GM21390 (cell line): ENCODE measurements at regions not wholly inside any gene's neighbourhood (a gene's known extent, or its start where the extent isn't known, plus 50 kb on each side); places are given as distances from the start of the nearest gene placed in this dataset.

ENCODE experiments used
- ATAC-seq: cut with Tn5 transposase; IDR thresholded peaks from one replicate; pipeline ENCODE4 v1.9.1; 2021; ENCODE audit not compliant: unreplicated experiment

DNA sequence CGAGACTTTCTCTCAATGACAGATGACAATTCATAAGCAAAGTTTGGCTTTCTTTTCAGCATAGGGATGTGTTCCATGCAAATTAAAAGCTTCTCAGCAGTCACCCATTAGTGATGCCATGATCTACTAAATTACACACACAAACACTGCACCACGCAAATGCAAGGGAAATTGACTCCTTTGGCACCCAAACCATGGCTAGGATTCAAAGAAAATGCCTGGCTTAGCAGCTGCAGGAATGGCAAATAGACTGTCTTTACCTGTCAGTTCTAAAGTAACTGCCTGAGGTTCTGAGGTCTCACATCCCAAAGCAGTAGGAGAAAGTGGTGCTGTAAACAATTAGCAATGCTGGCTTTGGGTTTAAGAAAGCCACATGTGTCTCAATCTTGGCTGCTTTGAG lies 108.6 kb upstream of the ATP10B start:
- ATAC-seq, result no peak

DNA sequence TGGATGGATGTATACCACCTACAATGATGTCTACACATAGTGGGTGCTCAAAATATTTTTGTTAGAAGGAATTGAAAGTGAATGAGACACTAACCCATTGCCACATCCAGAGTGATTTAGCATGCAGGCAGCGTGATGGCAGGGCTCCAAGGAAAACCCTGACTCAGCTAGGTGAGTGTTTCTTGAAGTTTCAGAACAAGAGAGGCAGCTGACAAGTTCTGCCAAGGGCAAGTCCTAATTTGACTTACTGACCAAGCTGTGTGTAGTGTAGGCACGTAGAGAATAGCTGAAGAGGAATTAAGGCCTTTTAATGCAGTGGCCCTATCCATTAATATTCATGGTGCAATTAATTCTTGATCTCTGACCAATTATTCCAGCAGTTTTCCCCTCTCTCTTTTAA lies 107.8 kb upstream of the ATP10B start:
- ATAC-seq, result peak; percentile 52

DNA sequence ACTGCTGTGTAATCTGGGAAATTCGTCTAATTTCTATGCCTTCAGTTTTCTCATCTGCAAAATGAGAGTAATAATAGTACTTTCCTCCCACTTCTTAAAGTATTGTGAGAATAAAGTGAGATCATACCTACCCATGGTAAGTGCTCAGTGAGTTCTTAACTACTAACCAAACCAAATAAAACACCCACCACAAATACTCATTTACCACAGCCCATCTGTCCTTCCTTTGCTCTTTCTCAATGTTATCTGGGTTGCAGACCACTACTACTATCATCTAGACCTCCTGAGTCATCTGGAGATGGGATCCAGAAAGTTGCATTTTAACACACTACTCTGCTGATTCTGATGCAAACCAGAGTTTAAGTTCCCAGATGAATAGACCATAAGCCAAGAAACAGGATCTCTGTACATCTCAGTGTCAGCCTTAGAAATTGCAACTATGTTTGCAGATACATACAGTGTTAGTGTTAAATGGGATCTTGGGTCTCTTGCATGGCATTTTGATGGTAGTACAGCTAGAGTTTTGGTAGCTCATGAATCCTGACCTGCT lies 105.4 kb upstream of the ATP10B start:
- ATAC-seq, result peak; percentile 43

DNA sequence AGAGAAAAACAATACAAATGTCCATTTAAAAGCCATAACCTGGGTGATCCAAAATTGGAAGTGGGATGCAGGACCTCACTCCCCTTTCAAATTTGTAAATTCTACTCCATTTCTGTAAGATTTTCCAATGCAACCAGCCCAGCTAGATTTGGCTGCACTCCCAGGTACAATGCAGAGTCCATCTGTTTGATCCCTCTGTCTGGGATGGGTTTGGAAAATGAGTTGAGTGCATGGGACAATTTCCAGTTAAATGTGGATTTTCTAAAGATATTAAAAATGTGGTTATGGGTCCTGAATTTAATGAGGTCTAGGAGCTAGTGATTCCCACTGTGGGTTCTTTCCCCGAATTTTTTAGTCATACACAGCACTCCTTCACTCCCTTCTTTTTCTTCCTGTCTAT lies 104.0 kb upstream of the ATP10B start:
- no peak for ATAC-seq

DNA sequence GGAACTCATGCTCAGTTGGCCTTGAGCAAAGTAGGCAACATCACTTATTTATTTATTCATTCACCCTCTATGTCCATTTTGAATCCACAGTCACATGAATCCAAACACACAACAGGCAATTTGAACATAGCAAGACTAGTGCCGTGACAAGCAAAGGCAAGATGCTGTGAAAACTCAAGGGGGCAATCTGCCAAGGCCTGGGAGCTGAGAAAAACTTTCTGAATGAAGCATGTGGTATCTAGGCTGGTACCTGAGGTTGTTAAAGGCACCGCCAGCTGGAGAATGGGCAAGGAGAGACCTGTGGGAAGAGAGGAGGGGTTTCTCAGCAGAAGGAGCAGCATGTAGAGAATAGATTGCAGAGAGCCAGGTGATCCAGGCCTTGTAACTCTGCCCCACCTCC lies 98.3 kb upstream of the ATP10B start:
- ATAC-seq, result no peak

DNA sequence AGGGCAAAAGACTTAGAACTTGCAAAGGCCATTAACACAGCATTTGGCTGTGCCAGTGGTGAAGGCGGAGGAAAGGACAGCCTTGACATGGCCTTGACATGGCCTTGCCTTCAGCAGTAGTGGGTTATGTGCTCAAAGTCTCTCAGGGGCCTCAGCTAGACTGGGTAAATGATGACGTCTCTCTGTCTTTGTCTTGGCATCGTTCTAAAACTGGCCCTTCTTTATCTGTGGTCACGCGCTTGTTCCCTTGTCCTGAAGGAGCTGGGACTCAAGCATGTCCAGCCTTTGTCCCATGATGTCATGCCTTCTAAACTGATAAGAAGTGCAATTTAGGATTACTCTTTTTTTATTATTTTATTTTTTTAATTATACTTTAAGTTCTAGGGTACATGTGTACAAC lies 88.7 kb upstream of the ATP10B start:
- no peak for ATAC-seq

DNA sequence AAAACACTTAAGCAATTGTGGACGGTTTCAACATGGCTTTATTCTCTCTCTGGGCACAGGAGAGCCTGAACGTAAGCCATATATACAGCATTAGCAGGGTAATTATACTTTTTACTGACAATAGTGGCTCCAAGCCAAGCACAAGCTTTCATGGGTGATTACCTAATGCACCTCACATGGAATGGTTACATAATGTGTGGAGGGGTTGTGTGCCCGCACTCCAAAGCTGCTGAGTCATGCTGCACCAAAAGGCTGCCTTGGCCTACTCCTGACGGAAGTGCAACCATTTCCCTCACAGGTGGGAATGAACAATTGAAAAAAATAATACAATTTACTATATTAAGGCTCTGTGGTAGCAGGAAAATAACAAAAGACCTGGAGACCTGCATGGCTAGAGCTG lies 86.5 kb upstream of the ATP10B start:
- no peak for ATAC-seq

DNA sequence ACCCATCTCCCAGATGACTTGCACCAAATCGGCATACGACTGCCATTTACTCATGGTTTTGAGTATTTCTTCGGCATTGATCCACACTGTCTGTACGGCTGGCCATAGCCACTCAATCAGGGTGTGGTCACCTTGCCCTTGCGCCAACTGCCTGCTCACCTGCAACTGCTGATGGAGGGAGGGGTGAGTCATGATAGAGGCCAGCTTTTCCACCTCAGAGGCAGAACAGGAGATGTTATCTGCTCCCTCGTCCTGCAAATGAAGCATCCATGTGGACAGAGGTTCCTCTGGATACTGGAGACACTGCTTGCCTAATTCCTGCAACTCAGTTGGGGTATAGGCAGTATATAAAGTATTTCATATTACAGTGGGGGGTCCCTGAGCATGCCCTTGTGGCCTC lies 85.6 kb upstream of the ATP10B start:
- no peak for ATAC-seq

DNA sequence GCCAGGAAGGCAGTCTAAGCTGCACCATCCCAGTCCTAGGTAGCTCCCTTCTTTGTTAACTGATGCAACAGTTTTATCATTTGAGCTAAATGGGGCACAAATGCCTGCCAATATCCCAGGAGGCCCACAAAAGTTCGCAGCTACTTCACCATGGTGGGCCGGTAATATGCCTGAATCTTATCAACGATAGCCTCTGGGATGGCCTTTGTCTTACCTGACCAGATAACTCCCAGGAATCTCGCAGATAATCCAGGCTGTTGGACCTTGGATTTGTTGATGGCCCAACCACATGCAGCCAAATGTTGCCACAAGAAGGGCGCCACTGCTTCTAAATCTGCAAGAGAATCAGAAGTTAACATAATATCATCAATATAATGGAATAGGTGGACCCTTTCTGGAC lies 83.8 kb upstream of the ATP10B start:
- no peak for ATAC-seq

DNA sequence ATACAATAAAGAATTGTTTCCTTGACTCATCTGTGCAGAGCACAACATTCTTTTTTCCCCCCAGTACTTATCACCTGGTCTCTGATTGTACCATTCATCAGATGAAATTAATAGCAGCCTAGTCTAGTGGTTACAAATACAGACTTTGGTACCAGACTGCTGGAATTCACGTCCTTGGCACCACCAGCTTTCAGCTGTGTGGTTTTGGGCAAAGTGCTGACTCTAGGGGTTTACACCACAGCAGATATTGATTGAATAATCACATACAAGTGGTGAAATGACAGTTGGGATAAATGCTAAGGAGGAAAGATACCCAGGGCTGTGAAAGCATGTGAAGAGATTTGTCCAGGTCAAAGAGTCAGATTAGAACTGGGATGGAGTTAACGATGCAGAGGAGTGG lies 79.3 kb upstream of the ATP10B start:
- ATAC-seq, result no peak

DNA sequence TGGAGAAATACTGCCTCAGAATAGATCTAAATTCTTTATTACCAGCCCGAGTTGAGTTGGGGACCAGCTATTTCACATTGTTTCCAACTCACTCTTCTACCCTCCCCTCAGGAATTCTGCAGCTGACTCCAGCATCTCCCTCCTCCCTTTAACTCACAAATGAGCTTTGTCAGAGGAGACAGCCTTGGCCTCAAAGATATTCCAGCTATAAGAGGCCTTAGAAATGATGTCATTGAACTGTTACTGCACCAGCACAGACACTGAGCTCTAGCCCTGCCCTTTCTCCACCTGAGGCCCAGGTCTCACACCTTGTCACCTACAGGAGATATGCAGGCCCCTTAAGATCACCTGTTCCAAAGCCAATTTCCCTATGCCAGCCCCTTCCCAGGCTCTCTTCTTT lies 78.4 kb upstream of the ATP10B start:
- no peak for ATAC-seq

DNA sequence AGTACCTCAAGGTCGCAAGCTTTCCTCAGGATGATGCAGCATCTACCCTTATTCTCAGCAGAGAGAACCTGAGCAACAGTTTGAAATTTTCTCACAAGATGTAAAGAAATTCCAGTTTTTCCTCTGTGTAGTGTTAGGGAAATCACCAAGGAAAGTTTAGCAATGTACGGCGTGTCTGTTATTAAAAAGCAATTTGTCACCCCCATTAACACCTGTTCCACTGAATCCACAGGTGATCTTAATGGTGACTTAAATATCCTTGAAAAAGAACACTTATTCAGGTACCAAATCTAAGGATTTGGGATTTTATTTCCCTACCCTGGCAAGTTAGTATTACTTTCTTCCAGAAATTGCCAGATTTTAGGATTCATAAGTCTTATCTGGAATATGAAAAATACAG lies 77.9 kb upstream of the ATP10B start:
- no peak for ATAC-seq

DNA sequence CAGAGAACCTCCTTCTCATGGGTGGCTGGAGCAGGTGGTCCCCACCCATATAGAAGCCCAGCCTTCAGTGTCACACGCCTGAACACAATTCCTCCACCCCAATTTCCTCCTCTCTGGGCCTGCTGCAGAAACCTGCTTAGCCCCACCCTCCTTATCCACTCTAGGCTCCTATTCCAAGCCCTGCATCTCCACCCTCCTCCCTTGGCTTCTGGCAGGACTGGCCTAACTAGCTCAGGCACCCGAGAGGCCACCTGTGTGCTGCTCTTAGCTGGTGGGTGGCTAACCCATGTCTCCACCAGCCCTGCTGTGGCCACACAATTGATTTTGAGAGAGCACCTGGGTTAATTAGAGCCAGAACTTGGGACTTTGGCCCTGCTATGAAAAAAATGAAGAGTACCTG lies 77.3 kb upstream of the ATP10B start:
- ATAC-seq, result no peak

DNA sequence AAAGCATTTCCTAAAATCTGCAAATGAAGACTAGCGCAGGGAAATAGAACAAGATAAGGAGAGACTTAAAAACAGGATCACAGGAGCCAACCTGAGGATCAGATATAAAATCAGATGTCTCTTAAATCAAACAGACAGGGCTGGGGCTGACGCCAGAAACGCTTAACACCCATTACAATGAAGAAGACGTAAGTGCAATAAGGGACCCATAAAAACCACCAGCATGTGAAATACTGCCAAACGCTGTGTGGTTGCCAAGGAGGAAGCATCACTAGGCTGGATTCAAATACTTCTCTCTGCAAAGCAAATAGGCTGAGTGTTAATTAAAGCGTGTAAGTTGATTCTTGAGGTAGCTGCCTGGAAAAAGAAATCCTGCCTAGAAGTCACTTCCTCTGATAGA lies 74.4 kb upstream of the ATP10B start:
- no peak for ATAC-seq

DNA sequence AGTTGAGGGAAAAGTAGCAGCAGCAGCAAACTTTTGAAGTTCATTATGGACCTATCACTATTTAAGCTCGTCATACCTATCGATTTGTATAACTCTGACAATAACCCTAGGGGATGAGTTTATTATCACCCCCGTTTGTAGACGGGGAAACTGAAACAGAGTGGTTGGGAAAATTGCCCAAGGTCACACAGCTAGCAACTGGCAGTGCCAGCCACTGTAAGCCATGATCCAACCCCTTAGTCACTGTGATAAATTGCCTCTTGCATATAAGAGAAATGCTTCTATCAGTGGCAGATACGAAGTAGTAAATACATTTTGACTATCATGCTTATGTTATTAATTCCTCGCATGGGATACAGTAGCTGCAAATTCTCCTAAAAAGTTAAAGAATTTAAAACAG lies 73.3 kb upstream of the ATP10B start:
- ATAC-seq, result no peak

DNA sequence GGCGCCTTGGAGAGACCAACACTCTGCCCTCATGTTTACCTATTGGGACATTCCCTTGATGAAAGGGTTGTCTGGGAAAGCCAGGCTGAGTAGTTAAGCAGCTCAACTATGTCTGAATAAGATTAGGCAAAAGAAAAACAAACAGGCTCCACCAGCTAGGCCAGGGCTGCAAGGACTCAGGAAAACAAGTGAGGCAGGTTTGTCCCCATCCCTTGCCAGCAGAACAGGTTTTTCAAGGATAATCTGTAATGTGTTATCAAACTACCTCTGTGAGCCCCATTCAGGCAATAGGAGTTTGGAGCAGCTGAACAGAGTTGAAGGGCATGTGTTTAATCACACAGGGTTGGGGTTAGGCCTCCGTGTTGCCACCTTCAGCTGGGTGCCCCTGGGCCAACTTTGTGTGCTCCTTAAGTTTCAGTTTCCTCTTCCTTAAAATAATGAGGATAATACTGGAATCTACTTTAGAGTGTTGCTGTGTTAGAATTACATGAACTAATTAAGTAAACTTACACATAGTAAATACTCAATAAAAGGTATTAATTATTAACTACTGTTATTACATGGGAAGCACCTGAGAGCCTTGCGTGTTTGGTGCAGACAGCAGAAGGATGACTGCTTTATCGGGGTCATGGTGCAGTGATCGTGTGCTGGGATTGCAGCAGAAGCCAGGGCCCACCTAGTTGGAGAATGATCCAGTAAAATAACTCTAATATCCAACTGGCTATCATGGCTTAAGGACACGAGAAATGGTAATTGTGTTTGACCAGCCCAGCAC lies 72.1 kb upstream of the ATP10B start:
- ATAC-seq, result no peak

DNA sequence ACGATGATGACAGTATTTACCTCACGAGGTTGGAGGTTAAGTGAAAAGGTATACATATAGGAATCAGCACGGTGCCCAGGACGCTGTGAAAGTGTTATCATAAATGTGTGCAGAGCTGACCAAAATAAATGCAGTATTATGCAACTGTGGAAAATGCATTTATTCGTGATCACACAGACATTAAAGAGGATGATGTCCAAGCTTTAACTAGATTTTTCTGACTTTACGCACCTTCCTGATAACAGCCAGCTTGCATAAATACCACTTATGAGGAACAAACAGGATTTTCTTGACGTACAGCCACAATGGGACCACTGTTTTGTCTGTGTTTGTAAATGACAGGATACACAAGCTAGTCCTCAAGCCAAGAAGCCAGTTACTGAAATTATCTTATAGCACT lies 71.4 kb upstream of the ATP10B start:
- no peak for ATAC-seq

DNA sequence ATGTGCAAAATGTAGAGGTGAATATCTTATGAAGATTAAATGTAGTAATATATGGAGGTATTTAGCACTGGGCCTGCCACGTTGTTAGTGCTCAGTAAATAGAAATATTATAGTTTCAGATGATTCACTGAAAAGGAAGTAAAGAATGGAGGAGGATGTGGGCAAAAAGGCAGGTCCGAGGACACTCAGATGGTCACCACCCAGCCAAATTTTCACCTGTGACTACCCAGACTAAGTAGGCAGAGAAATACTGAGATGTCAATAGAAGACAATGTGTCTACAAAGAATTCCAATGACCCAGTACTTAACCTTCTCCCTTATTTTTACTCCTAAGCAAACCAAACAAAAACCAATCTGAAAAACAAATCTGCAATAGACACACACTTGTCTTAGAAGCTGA lies 70.3 kb upstream of the ATP10B start:
- ATAC-seq, result no peak

DNA sequence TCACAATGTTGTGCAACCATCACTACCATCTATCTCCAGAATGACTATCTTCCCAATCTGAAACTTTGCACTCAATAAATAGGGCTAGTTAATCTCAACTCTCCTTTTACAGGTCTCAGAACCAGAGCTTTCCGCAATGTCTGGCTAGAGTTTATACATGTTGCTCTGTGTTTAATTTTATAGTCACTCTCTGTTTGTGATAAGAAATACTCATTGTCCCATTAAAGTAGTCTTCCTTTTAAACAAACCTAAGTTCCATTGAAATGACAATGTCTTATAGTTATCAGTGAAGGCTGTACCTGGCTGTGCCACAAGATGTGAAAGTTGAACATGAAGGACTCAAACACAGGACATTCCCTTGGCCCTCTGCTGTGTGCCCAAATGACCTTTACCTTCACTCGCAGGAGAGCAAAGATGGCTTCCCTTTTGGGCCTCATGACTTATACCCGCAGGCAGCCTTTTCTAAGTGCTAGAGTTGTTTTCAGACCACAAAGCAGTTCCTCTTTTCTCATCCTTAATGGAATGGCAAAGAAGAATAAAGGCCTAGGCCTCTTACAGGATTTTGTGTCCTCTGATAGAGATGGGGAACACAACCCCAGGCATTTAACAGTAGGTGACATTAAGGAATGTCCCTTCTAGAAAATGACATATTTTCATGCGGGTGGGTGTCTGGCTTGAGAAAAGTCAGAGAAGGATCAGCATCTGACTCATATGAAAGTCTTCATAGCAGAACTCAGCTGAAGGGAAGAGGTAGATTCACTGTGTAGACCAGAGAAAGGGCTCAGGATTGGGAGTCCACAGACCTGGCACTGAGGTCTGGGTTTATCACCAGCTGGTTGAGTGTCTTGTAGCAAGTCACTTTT lies 69.6 kb upstream of the ATP10B start:
- no peak for ATAC-seq

DNA sequence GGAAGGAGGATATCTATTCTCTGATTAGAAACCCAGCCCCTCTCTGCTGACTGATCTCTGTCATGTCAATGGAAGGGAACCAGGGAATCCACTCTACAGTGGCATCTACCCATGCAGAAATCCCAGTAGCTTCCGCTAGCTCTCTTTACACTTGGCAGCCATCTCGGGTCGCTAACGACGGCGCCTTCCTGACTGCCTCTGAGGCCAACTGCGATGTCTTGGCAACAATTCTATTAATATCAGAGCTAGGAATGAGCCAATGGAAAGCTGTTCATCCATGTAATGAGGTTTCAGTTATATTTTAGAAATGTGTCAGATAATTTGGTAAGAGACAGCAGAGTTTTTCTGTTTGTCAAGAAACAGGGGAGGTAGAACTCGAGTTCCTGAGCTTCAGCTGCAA lies 67.6 kb upstream of the ATP10B start:
- ATAC-seq, result no peak

DNA sequence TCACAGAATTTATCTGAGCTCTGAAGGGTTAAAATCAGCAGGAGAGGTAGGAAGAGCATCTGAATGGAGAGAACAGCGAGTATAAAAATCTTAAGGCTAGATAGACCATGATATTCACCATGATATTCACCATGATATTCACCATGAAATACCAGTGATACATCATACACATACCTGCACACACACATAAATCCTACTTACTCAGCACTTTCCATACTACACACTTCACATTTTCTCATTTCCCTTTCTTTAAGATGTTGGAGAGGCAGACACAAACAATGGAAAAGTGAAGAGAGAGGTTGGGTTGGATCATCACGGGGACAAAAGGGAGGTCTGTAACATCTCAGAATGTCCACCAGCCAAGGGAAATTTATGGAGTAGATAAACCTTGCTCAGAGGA lies 66.4 kb upstream of the ATP10B start:
- no peak for ATAC-seq

DNA sequence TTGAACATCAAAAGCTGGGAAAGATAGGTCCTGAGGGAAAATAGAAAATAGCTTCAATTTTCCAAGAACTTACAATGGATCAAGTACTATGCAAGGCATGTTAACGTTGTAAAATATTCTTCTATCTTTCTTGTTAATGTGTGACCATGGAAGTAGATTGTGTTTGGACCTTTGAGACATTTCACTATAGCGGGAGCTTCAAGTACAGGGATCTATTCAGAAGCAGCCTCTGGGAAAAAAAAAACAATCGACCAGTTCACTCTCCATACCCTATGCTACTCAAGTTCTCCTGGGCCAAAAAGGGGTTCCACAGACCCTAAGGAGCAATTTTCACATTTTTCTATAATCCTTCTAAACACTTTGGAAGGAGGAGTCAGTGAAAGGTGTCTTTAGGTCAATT lies 54.1 kb upstream of the ATP10B start:
- ATAC-seq, result no peak
